GF-D8 (cell line): ENCODE measurements at regions not wholly inside any gene's neighbourhood (a gene's known extent, or its start where the extent isn't known, plus 50 kb on each side); places are given as distances from the start of the nearest gene placed in this dataset.

Source experiments
- DNase-seq: peaks from one replicate; lab custom pipeline; 2025; lab: John Stamatoyannopoulos, UW

DNA sequence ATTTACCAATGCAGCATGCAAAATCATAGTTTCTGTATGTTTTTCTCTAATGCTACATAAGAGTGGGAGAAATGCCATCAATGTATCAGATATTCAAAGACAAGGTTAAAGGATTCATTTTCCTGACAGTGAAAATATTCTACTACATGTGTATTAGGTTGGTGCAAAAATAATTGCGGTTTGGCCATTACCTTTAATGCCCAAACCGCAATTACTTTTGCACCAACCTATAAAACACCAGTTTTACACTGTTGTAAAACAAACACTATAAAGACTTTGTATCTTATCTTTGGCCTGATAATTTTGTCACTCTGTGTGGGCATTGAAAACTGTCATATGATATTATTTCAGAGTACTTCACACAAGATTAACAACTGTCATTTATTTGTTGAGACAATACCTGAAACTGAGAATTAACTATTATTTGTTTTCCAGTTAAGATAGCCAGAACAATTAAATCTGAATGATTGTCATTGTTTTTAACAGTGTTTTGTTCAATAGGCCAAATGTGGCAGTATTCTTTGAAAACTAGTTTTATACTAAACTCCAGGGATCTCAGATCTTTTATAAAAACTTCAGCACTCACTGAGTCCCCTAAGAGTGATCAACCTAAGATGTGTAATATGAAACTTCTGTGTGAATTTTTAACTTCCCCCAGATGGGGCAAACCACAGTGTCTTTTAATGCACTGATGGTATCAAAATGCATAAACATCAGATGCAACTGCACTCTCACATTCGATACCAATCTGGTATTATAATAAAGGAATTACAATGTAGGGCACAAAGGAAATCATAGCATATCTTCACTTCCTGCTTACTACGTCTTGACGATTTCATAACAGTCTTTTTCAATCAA, 53.8 kb upstream of the FBN2 start:
- no peak for DNase-seq

DNA sequence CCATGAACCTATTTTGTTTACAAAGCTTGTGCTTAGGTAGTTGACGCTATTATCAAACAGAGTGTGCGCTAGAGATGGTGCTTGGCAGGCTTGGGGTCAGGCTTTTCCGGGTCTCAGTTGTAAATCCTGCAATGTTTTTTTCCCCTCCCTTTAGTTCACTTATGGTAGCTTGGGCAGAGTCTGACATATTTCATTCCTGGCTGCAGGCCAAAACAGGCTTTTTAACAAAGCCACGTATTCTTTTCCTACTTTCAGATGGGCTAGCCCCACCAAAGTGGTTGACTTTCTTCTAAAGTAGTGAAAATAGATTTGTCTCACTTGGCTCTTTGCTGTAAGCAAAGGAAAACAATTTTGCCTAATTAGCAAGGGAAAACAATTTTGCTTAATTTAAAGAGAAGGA, 58.0 kb upstream of the FBN2 start:
- DNase-seq, result no peak

DNA sequence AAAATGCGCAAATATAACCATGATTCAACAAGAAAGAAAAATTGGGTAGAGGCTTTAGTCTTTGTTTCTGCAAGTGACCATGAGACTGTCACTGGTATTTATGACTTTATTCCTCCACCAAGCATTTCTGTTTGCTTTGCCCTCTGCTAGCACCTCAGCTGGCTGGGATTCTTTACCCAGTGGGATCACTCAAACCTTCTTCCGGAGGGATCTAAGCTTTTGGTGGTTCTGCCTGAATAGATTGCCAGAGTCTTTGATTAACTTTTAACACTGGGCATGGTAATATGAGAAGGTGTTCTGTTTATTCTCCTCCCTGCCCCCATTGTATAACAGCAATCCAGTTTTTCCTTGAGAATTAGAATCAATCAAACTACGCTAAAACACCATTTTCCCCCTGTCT, 59.1 kb upstream of the FBN2 start:
- no peak for DNase-seq

DNA sequence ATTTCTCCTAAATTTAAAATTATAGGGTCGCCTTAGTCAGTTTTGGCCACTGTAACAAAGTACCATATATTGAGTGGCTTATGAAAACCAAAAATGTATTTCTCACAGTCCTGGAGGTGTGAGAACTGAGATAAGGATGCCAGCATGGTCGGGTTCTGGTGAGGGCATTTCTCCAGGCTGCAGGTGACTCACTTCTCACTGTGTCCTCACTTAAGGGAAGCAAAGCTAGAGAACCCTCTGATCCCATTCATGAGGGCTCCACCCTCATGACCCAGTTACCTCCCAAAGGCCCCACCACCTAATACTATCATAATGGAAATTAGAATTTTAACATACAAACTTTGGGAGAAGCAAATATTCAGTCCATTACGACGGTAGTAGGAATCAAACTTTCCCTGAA, 75.1 kb upstream of the FBN2 start:
- DNase-seq, result no peak

GRCh38 chr5:128613766-128614165, 75.7 kb upstream of the FBN2 start:
- no peak for DNase-seq

- DNase-seq, result no peak
These were observed 77.5 kb upstream of the FBN2 start for GRCh38 chr5:128615578-128615977.

DNA sequence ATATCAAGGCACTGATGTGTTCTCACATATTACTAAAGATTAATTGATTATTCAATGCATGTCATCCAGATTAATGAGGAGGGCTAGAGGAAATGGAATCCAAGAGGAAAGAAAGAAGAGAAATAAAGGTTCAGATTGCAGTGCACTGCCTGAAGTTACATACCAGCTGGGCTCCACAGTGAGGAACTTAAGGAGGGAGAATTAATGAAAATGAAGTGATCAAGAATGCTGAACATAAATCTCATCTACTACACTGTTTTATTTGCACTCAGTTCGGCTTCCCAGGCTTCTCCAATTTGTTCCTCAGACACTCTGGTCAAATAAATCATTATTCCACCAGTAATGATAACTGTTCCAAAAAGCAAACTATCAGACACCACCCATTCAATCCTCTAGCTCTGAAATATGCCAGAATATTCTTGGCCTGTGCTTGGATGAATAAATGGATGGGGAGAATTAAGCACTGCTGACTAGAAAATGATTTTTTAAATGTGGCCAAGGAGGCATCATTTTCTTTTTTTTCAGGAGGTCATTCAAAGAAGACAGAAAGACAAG, 88.6 kb upstream of the FBN2 start:
- no peak for DNase-seq

- DNase-seq, result no peak
These were observed 89.9 kb upstream of the FBN2 start for GRCh38 chr5:128627939-128628338.

GRCh38 chr5:128629157-128629556, 91.1 kb upstream of the FBN2 start:
- no peak for DNase-seq

DNA sequence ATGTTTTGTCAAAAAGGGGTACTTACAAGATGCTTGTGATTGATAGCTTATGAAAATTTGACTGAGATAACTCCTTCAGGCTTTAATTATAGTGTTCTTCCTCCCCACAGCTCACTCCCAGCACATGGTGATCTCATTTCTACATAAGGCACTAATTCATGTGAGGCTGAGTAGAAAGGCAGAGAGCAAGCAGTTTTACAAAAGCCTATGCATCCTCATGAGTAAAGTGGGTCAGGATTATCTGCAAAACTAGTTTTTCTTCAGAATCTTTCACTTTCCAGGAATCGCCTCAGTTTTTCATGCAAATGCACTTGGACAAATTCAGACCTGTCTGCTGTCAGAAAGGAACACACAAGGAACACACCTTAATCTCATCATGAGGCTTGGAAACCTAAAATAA, 92.1 kb upstream of the FBN2 start:
- DNase-seq, result no peak

GRCh38 chr5:128631771-128632170, 93.7 kb upstream of the FBN2 start:
- no peak for DNase-seq

GRCh38 chr5:128632264-128632663, 94.2 kb upstream of the FBN2 start:
- DNase-seq, result no peak

GRCh38 chr5:128633901-128634300, 95.9 kb upstream of the FBN2 start:
- no peak for DNase-seq

GRCh38 chr5:128635379-128635778, 97.3 kb upstream of the FBN2 start:
- no peak for DNase-seq

GRCh38 chr5:128636361-128636760, 98.3 kb upstream of the FBN2 start:
- DNase-seq, result no peak

DNA sequence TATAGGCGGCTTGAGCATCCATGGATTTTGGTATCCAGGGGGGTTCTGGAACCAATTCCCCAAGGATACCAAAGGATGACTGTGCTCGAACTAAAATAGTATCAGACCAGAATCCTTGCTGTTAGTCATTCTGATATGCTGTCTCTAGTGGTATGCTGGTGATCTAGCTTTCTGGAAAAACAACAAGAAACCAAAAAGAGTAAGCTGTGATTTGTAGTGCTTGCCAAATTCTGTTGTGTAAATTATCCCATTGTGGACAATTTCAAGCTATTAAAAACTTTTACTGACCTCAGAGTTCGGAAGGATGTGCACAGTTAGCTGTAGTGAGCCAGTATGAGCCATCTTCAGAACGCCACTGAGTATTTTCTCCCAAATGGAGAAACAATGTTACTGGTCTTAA, 99.0 kb upstream of the FBN2 start:
- DNase-seq, result no peak

GRCh38 chr5:128641861-128642260, 103.8 kb upstream of the FBN2 start:
- DNase-seq, result no peak

DNA sequence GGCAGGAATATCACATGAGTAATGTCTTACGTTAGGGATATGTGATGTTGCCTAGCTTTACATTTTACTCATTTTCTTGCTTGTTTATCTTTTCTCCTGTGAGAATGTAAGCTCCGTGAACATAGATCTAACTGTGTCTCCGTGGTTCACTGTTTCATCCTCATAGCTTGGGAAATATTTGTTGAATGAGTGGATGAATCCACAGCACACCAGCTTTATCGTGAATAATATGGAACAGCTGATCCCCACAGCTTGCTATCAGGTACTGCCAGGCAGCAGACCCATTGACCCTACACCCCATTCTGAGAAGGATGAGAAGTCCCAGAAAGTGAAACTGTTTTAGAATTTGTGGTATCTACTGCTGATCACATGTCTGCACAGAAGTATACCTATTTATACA, 106.8 kb upstream of the FBN2 start:
- no peak for DNase-seq

DNA sequence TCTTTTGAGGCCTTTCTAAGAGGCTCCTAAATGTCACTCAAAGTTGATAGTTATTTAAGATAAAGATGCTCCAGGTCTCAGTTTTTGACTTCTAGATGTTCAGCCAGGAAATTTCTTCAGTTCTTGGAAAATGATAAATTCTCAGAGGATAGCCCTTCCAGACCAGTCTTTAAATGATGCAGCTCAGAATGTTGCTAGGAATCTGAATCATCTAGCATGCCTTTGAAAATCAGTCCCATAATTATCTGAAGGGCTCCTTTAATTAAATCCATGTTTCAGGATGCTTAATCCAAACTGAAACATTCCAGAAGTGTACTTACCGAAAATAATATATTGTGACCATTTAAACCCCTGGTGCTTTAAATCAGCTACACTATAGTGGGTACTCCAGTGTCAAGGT, 107.5 kb upstream of the FBN2 start:
- no peak for DNase-seq

GRCh38 chr5:128646176-128646575, 108.1 kb upstream of the FBN2 start:
- DNase-seq, result no peak

DNA sequence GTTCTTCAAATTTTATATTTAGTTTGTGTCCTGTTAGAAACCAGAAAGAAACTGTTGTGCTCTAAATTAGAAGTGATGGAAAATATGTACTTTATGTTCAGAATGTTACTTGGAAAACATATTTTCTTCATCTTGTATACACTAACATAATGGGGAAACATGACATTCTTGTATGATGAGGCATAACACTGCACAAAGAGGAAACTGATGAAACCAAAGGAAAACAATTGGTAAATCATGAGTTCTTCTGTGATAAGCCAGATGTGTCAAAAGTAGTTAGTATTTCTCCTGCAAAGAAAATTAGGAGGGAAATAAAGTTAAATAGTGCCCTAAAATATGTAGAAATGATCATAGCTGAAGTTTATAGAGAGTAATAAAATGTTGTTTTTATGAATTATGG, 111.1 kb upstream of the FBN2 start:
- no peak for DNase-seq

DNA sequence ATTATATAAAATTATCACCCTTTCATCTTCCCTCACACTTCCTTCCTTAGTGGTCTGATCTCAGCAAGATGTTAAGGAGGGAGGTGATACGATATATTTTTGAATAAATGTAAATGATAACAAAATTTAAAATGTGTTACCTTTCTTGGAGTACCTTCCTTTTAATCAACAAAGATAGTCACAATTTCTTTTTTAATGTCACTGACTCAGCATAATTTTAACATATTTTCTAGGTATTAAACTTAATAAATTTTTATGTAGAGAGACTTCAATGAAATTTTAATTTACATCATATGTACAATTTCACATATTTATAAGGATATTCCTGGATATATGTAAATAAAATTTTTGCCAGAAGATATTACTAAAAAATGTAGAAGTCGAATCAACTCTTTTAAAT, 125.0 kb upstream of the FBN2 start:
- no peak for DNase-seq

DNA sequence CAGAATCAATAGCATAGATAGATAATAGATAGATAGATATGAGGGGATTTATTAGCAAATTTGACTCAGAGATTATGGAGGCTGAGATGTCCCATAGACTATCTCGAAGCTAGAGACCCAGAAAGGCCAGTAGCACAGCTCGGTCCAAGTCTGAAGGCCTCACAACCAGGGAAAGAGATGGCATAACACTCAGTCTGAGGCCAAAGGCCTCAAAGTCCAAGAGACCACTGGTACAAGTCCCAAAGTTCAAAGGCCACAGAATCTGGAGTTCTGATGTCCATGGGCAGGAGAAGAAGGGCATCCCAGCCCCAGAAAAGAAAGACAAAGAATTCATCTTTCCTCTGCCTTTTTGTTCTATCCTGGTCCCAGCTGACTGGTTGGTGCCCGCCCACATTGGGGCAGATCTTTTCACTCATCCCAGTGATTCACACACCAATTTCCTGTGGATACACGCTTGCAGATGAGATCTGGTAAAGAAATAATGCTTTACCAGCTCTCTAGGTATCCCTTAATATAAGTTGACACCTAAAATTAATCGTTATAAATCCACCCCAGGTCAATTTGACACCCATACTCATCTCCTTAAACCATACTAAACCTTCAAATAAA, 127.8 kb upstream of the FBN2 start:
- no peak for DNase-seq

DNA sequence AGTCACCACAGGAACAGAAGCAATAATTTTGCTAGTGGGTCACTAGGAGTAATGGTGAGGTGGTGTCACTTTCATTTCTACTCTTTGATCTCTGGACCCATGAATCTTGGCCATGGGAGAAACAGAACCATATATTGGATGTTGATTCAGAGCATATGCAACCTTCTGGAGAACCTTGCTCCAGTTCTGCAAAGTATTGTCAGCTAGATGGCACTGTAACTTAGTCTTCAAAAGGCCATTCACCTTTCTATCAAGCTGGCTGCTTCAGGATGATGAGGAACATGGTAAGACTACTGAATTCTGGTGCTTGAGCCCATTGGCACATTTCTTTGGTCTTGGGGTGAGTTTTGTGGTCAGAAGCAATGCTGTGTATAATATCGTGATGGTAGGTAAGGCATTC, 129.1 kb upstream of the FBN2 start:
- no peak for DNase-seq
